ENCODE measurements at regions not wholly inside any gene's neighbourhood (a gene's known extent, or its start where the extent isn't known, plus 50 kb on each side); places are given as distances from the start of the nearest gene placed in this dataset.

DNA sequence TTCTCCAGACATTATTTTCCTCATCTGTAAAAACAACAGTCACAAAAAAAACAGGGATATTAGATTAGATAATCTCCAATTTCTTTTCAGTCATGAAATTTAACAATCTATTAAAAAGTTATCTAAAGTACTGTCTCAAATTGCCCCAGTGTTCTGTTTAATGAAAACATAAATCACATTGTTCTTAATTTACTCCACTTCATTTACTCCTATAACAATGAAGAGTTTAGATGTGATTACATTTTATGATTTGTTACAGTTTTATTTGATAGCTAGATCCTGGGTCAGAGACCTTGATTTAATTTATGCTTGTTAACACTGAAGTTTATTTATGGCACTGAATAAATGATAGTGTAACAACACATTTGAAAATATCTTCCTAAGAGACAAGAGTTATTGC lies 230.2 kb upstream of the TRPC4 start:
- TF ChIP-seq, protein P1, sequence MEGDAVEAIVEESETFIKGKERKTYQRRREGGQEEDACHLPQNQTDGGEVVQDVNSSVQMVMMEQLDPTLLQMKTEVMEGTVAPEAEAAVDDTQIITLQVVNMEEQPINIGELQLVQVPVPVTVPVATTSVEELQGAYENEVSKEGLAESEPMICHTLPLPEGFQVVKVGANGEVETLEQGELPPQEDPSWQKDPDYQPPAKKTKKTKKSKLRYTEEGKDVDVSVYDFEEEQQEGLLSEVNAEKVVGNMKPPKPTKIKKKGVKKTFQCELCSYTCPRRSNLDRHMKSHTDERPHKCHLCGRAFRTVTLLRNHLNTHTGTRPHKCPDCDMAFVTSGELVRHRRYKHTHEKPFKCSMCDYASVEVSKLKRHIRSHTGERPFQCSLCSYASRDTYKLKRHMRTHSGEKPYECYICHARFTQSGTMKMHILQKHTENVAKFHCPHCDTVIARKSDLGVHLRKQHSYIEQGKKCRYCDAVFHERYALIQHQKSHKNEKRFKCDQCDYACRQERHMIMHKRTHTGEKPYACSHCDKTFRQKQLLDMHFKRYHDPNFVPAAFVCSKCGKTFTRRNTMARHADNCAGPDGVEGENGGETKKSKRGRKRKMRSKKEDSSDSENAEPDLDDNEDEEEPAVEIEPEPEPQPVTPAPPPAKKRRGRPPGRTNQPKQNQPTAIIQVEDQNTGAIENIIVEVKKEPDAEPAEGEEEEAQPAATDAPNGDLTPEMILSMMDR (conservative IDR thresholded peaks at IDR 0.05; ENCODE audit: low read depth in 2 of 2) = no peak
- TF ChIP-seq ZNF331 (CRISPR knock-in tag; IDR thresholded peaks at IDR 0.05; ENCODE audit: low read depth) (no peak), EZH2phosphoT487 (IDR thresholded peaks at IDR 0.05; ENCODE audit: unreplicated experiment) (no peak), CREB1 (CRISPR knock-in tag; IDR thresholded peaks at IDR 0.05; ENCODE audit: low read depth) (no peak), EZH2 (IDR thresholded peaks at IDR 0.05; ENCODE audit: low read depth, unreplicated experiment) (no peak), POLR2AphosphoS5 (IDR thresholded peaks at IDR 0.05; ENCODE audit: low read depth) (no peak)
- TF ChIP-seq, protein P2, sequence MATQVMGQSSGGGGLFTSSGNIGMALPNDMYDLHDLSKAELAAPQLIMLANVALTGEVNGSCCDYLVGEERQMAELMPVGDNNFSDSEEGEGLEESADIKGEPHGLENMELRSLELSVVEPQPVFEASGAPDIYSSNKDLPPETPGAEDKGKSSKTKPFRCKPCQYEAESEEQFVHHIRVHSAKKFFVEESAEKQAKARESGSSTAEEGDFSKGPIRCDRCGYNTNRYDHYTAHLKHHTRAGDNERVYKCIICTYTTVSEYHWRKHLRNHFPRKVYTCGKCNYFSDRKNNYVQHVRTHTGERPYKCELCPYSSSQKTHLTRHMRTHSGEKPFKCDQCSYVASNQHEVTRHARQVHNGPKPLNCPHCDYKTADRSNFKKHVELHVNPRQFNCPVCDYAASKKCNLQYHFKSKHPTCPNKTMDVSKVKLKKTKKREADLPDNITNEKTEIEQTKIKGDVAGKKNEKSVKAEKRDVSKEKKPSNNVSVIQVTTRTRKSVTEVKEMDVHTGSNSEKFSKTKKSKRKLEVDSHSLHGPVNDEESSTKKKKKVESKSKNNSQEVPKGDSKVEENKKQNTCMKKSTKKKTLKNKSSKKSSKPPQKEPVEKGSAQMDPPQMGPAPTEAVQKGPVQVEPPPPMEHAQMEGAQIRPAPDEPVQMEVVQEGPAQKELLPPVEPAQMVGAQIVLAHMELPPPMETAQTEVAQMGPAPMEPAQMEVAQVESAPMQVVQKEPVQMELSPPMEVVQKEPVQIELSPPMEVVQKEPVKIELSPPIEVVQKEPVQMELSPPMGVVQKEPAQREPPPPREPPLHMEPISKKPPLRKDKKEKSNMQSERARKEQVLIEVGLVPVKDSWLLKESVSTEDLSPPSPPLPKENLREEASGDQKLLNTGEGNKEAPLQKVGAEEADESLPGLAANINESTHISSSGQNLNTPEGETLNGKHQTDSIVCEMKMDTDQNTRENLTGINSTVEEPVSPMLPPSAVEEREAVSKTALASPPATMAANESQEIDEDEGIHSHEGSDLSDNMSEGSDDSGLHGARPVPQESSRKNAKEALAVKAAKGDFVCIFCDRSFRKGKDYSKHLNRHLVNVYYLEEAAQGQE (IDR thresholded peaks at IDR 0.05; ENCODE audit: unreplicated experiment) = no peak
- TF ChIP-seq, protein P3, sequence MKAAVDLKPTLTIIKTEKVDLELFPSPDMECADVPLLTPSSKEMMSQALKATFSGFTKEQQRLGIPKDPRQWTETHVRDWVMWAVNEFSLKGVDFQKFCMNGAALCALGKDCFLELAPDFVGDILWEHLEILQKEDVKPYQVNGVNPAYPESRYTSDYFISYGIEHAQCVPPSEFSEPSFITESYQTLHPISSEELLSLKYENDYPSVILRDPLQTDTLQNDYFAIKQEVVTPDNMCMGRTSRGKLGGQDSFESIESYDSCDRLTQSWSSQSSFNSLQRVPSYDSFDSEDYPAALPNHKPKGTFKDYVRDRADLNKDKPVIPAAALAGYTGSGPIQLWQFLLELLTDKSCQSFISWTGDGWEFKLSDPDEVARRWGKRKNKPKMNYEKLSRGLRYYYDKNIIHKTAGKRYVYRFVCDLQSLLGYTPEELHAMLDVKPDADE (IDR thresholded peaks at IDR 0.05) = no peak
